B cell (primary cell): ENCODE measurements at regions not wholly inside any gene's neighbourhood (a gene's known extent, or its start where the extent isn't known, plus 50 kb on each side); places are given as distances from the start of the nearest gene placed in this dataset.

Source experiments
- ATAC-seq: fragments of 200-7000 bp; cut with Tn5 transposase; one replicate; pipeline ENCODE4 v1.10.0; 2021; ENCODE audit warnings: low read depth, mild to moderate bottlenecking, moderate number of reproducible peaks, moderate library complexity
- CTCF ChIA-PET: fragments of 350-600 bp; sonication (Branson Sonifier 250); formaldehyde crosslinking; loops from one replicate; lab custom pipeline; 2021; ENCODE audit warnings: antibody characterized with exemption, inconsistent platforms; lab: Charles Lee
- POLR2A ChIA-PET: fragments of 350-600 bp; sonication (Branson Sonifier 250); formaldehyde crosslinking; loops from one replicate; lab custom pipeline; 2021; ENCODE audit warnings: antibody characterized with exemption; lab: Charles Lee
- DNase-seq: peaks from one replicate; pipeline ENCODE4 v3.0.0; 2013
- H2AFZ ChIP-seq: 2 replicates; pipeline ENCODE4 v1.6.1; 2012; ENCODE audit warnings: mild to moderate bottlenecking, low read depth, low read length; ENCODE audit not compliant: insufficient read depth, poor library complexity, severe bottlenecking
- H3K27ac ChIP-seq, 2 donors: 1 replicate in 1 of 2; 2 replicates in 1 of 2; pipeline ENCODE4 v1.5.1; 2012 to 2013; ENCODE audit warnings: low read length in 2 of 2, mild to moderate bottlenecking in 2 of 2, moderate library complexity in 1 of 2
- H3K27me3 ChIP-seq, 4 experiments: fragments of 200-600 bp in 1 of 4; sonication (generic) in 1 of 4; replicated peaks in 1 of 4; 1 replicate in 2 of 4; 2 replicates in 2 of 4; pipeline versions ENCODE4 v1.6.1 to v1.7.0; 2013 to 2016; ENCODE audit warnings: low read length in 3 of 4, mild to moderate bottlenecking in 2 of 4, mixed read lengths in 1 of 4, moderate library complexity in 1 of 4; ENCODE audit not compliant: insufficient read depth in 4 of 4, control insufficient read depth in 3 of 4; ENCODE audit errors: control extremely low read depth in 1 of 4
- H3K36me3 ChIP-seq, 2 experiments: replicated peaks in 1 of 2; 1 replicate in 1 of 2; 2 replicates in 1 of 2; pipeline versions ENCODE4 v1.6.1 to v1.7.1; 2013; ENCODE audit warnings: low read length in 1 of 2; ENCODE audit not compliant: insufficient read depth in 2 of 2, control insufficient read depth in 1 of 2; ENCODE audit errors: control extremely low read depth in 1 of 2, extremely low read depth in 1 of 2
- H3K4me1 ChIP-seq, 2 donors: fragments of 200-600 bp in 1 of 2; sonication (generic) in 1 of 2; 1 replicate in 1 of 2; 2 replicates in 1 of 2; pipeline versions ENCODE4 v1.5.1 to v1.6.1; 2013 to 2017; ENCODE audit warnings: low read length in 2 of 2; ENCODE audit not compliant: control insufficient read depth in 2 of 2, insufficient read depth in 2 of 2
- H3K4me2 ChIP-seq: replicated peaks from 2 replicates; pipeline ENCODE3; 2012; ENCODE audit warnings: mild to moderate bottlenecking, low read depth, low read length; ENCODE audit not compliant: poor library complexity, severe bottlenecking
- H3K4me3 ChIP-seq, 5 experiments: fragments of 200-600 bp in 1 of 5; sonication (generic) in 1 of 5; 1 replicate in 3 of 5; 2 replicates in 2 of 5; pipeline versions ENCODE4 v1.5.1 to v1.7.0; 2011 to 2016; ENCODE audit warnings: low read length in 4 of 5, mild to moderate bottlenecking in 4 of 5, low read depth in 2 of 5, control low read depth in 1 of 5, moderate library complexity in 1 of 5; ENCODE audit not compliant: insufficient read depth in 1 of 5; ENCODE audit errors: control extremely low read depth in 1 of 5, extremely low read depth in 1 of 5
- H3K79me2 ChIP-seq: fragments of 200-600 bp; sonication (generic); one replicate; pipeline ENCODE4 v1.6.0; 2016; ENCODE audit warnings: low read length; ENCODE audit not compliant: control insufficient read depth, insufficient read depth
- H3K9ac ChIP-seq: fragments of 200-600 bp; sonication (generic); 2 replicates; pipeline ENCODE4 v1.6.1; 2017; ENCODE audit warnings: mild to moderate bottlenecking, low read length, moderate library complexity
- H3K9me3 ChIP-seq, 3 donors: one replicate each; pipeline versions ENCODE4 v1.6.1 to v1.7.1; 2013; ENCODE audit warnings: low read length in 2 of 3; ENCODE audit not compliant: control insufficient read depth in 2 of 3, insufficient read depth in 1 of 3; ENCODE audit errors: control extremely low read depth in 1 of 3
- H4K20me1 ChIP-seq: 2 replicates; pipeline ENCODE4 v1.6.0; 2012; ENCODE audit warnings: mild to moderate bottlenecking, low read length; ENCODE audit not compliant: insufficient read depth, control insufficient read depth, poor library complexity, severe bottlenecking
- H3K27ac Mint-ChIP-seq: one replicate; pipeline ENCODE4 v1.8.0; 2021; ENCODE audit warnings: mixed read lengths
- H3K27me3 Mint-ChIP-seq: one replicate; pipeline ENCODE4 v1.8.0; 2021; ENCODE audit warnings: mixed read lengths
- H3K4me1 Mint-ChIP-seq: one replicate; pipeline ENCODE4 v1.8.0; 2021; ENCODE audit warnings: mixed read lengths
- H3K4me3 Mint-ChIP-seq: one replicate; pipeline ENCODE4 v1.8.0; 2021; ENCODE audit warnings: mixed read lengths
- H3K9me3 Mint-ChIP-seq: one replicate; pipeline ENCODE4 v1.8.0; 2022; ENCODE audit warnings: mixed read lengths; ENCODE audit not compliant: insufficient read depth
- EZH2 ChIP-seq: IDR thresholded peaks from 2 replicates; pipeline ENCODE4 v1.6.1; 2012; ENCODE audit warnings: borderline replicate concordance, low read depth, mild to moderate bottlenecking, moderate library complexity, low read length; ENCODE audit not compliant: insufficient read depth, poor library complexity, severe bottlenecking
- WGBS: methylation state at CpG from one replicate; pipeline ENCODE4 v1.1.5; 2013; ENCODE audit warnings: missing lambda C conversion rate; ENCODE audit not compliant: insufficient coverage; 5-methylcytosine and 5-hydroxymethylcytosine counted together
- intact Hi-C: fragments of 100-400 bp; cut with micrococcal nuclease; formaldehyde crosslinking; loops from one replicate; pipeline ENCODE4 v1.10.0; 2022
- TF ChIP-seq, protein P1 (sequence below): fragments of 200-600 bp; IDR thresholded peaks from one replicate; pipeline ENCODE4 v1.8.0; 2022; ENCODE audit warnings: antibody characterized with exemption, mild to moderate bottlenecking

DNA sequence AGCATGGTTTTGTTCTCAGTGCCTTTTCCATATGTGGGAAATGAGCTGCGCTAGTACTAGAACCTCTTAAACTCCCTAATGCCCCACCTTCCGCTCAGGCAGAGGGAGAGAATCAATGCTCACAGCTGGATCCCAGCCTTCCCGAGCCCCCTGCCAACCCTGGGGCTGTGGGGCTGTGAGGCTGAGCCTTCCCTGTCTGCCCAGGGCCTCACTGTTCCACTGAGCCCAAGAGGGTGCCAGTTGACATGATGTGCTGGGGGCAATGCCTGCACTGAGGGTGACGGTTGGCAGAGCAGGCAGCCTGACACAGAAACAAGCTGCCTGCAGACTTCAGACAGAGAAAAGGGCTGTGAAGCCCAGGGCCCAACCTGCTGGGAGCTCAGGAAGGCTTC, 602.4 kb upstream of the RAB6C start:
- Histone ChIP-seq H3K79me2 (no peaks in the 10 kb centered on the region), H3K4me1 (peaks cover 0 to 6% of the 10 kb centered on the region in 2 donors), H3K36me3 (no peaks in the 10 kb centered on the region), H3K27me3 (no peaks in the 10 kb centered on the region), H3K4me3 (no peak overlapping the region), H3K27ac (no peak overlapping the region), H3K4me2 (no peak overlapping the region), H3K9me3 (peaks cover 0 to 2% (median 0%) of the 10 kb centered on the region in 3 donors), H3K9ac (no peak overlapping the region), H4K20me1 (no peaks in the 10 kb centered on the region), H2AFZ (no peak overlapping the region)
- DNase-seq (no peak), ATAC-seq (no peak)
- WGBS, result 83% methylated on average over 4 of the region's 4 CpGs
- Mint-ChIP-seq H3K4me3 (no peak overlapping the region), H3K9me3 (peaks cover 2% of the 10 kb centered on the region), H3K4me1 (peaks cover 8% of the 10 kb centered on the region), H3K27me3 (no peaks in the 10 kb centered on the region), H3K27ac (no peak overlapping the region)
- CTCF ChIA-PET, result no interaction called here
- intact Hi-C loops, result no loop called here
- TF ChIP-seq, protein P1, sequence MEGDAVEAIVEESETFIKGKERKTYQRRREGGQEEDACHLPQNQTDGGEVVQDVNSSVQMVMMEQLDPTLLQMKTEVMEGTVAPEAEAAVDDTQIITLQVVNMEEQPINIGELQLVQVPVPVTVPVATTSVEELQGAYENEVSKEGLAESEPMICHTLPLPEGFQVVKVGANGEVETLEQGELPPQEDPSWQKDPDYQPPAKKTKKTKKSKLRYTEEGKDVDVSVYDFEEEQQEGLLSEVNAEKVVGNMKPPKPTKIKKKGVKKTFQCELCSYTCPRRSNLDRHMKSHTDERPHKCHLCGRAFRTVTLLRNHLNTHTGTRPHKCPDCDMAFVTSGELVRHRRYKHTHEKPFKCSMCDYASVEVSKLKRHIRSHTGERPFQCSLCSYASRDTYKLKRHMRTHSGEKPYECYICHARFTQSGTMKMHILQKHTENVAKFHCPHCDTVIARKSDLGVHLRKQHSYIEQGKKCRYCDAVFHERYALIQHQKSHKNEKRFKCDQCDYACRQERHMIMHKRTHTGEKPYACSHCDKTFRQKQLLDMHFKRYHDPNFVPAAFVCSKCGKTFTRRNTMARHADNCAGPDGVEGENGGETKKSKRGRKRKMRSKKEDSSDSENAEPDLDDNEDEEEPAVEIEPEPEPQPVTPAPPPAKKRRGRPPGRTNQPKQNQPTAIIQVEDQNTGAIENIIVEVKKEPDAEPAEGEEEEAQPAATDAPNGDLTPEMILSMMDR, result no peak
- TF ChIP-seq EZH2, result no peak
- POLR2A ChIA-PET, result no interaction called here

DNA sequence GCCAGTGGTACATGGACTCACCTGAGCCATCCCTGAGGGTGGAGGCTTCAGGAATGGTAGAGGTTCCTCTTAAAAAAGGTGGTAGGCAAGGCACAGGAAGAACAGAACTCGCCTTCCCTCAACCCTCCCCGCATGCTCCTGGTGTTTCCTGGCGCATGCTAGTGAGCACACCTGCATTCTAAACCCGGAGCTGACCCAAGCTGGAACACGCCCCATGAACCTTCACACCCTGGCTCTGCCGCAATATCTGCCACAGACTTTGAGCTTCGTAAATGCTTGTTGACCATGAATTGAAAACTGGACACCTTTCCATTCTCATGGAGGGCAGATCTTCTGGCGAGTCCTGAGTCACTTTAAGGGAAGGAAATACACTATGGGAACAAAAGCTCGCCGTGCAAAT, 601.3 kb upstream of the RAB6C start:
- no peak overlapping the region for H3K27ac Mint-ChIP-seq
- H3K4me1 Mint-ChIP-seq, result peaks cover 8% of the 10 kb centered on the region
- no peak overlapping the region for H3K4me3 Mint-ChIP-seq
- Histone ChIP-seq H3K27me3 (no peaks in the 10 kb centered on the region), H4K20me1 (no peaks in the 10 kb centered on the region), H3K9ac (no peak overlapping the region), H3K4me3 (no peak overlapping the region), H3K27ac (no peak overlapping the region), H2AFZ (no peak overlapping the region), H3K36me3 (no peaks in the 10 kb centered on the region), H3K4me1 (peaks cover 0 to 6% of the 10 kb centered on the region in 2 donors), H3K4me2 (no peak overlapping the region), H3K9me3 (peaks cover 0 to 2% (median 0%) of the 10 kb centered on the region in 3 donors), H3K79me2 (no peaks in the 10 kb centered on the region)
- POLR2A ChIA-PET, result no interaction called here
- DNase-seq, result no peak
- no peak for ATAC-seq
- WGBS, result 92% methylated on average over 8 of the region's 10 CpGs
- TF ChIP-seq, protein P1, result no peak
- no peak for TF ChIP-seq EZH2
- intact Hi-C loops, result no loop called here
- CTCF ChIA-PET, result no interaction called here
- peaks cover 5% of the 10 kb centered on the region for H3K9me3 Mint-ChIP-seq
- no peaks in the 10 kb centered on the region for H3K27me3 Mint-ChIP-seq
